ENCODE measurements at regions not wholly inside any gene's neighbourhood (a gene's known extent, or its start where the extent isn't known, plus 50 kb on each side); places are given as distances from the start of the nearest gene placed in this dataset.

GRCh38 chr13:42418184-42418583, 146.2 kb downstream of the AKAP11 start:
- Histone ChIP-seq H3K79me2 (ENCODE audit: control insufficient read depth, insufficient read depth, low read length) (no peaks in the 10 kb centered on the region), H4K20me1 (ENCODE audit: control insufficient read depth, insufficient read depth) (no peaks in the 10 kb centered on the region), H3K4me2 (ENCODE audit: control insufficient read depth, insufficient read depth) (no peak overlapping the region), H3K9ac (ENCODE audit: control insufficient read depth, insufficient read depth, low read length) (no peak overlapping the region), H3K4me1 (ENCODE audit: control insufficient read depth, insufficient read depth, low read length) (peaks cover 46% of the 10 kb centered on the region), H3K27ac (ENCODE audit: control insufficient read depth, insufficient read depth) (no peak overlapping the region), H3K9me3 (replicated peaks; ENCODE audit: control insufficient read depth, insufficient read depth, low read length) (peaks cover 11% of the 10 kb centered on the region), H2AFZ (ENCODE audit: control insufficient read depth, low read depth, low read length) (no peak overlapping the region; the same call in 1 of the 2 replicates), H3K36me3 (ENCODE audit: control insufficient read depth in 2 of 2, insufficient read depth in 2 of 2, low read length in 1 of 2) (no peaks in the 10 kb centered on the region; a peak in 1 of 4 replicates), H3K27me3 (replicated peaks in 1 of 2; ENCODE audit: control insufficient read depth in 2 of 2, insufficient read depth in 2 of 2, low read length in 1 of 2) (no peaks in the 10 kb centered on the region), H3K4me3 (no peak overlapping the region)
- DNase-seq (ENCODE audit: low read depth, low spot score) = no peak
- no TSS peak for BruUV-seq (replicated peaks)
- WGBS (ENCODE audit: insufficient coverage, insufficient replicate concordance, low lambda C conversion rate, missing lambda C conversion rate) = 74% methylated on average over 2 of the region's 2 CpGs
- ATAC-seq = no peak
- CTCF ChIA-PET = interaction anchor here (1.2 to 3.2 kb wide), 3 partner anchors 14 to 128 kb away, joined by 3 to 15 read pairs (median 4); no protein-coding TSS in a partner anchor
- POLR2A ChIA-PET = interaction anchor here (0.6 to 0.9 kb wide), 2 partner anchors 41 to 165 kb away, joined by 3 read pairs; no protein-coding TSS in a partner anchor
- intact Hi-C loops (cut with micrococcal nuclease; ENCODE audit: unreplicated experiment) = no loop called here
- SMC1A ChIA-PET (ENCODE audit: uncharacterized antibody, unreplicated experiment) = interaction anchor here (0.6 to 4.5 kb wide), 12 partner anchors 12 to 177 kb away, joined by 3 to 25 read pairs (median 6); no protein-coding TSS in a partner anchor
- RAD21 ChIA-PET (ENCODE audit: unreplicated experiment) = interaction anchor here (0.8 to 5.3 kb wide), 7 partner anchors 9 to 84 kb away, joined by 3 to 33 read pairs (median 4); no protein-coding TSS in a partner anchor
- in situ Hi-C loops (cut with MboI) = no loop called here
- no peak for FAIRE-seq
- TF ChIP-seq MYB (IDR thresholded peaks at IDR 0.05; ENCODE audit: borderline replicate concordance, low read depth, low read length) = no peak
- TF ChIP-seq ATF2 (IDR thresholded peaks at IDR 0.05; ENCODE audit: low read length) = no peak
- TF ChIP-seq PRDM15 (CRISPR knock-in tag; IDR thresholded peaks at IDR 0.05) = no peak
- TF ChIP-seq TAF1 (IDR thresholded peaks at IDR 0.05; ENCODE audit: borderline replicate concordance, low read depth, low read length) = no peak
